GM19025 (cell line): ENCODE measurements at regions not wholly inside any gene's neighbourhood (a gene's known extent, or its start where the extent isn't known, plus 50 kb on each side); places are given as distances from the start of the nearest gene placed in this dataset.
"Not testable (repeated sequence)": the region's sequence is repeated elsewhere in the genome, so short reads cannot be mapped to it uniquely, and the experiment has no call there.

Source experiments
- ATAC-seq: cut with Tn5 transposase; IDR thresholded peaks from one replicate; pipeline ENCODE4 v1.9.1; 2021; ENCODE audit warnings: mild to moderate bottlenecking, low read depth, moderate library complexity; ENCODE audit not compliant: unreplicated experiment

GRCh38 chr6:71007298-71007697, 50.4 kb upstream of the B3GAT2 start:
- ATAC-seq, result not testable (repeated sequence)

- ATAC-seq, result no peak
Observed at GRCh38 chr6:71011871-71012371, 55.1 kb upstream of the B3GAT2 start.

- ATAC-seq, result peak; percentile 66
Observed at GRCh38 chr6:71012866-71013469, 56.1 kb upstream of the B3GAT2 start.

- no peak for ATAC-seq
Observed at GRCh38 chr6:71015392-71015791, 58.5 kb upstream of the B3GAT2 start.

GRCh38 chr6:71028236-71028876, 71.5 kb upstream of the B3GAT2 start:
- no peak for ATAC-seq

- ATAC-seq, result no peak
Observed at GRCh38 chr6:71028877-71029252, 72.0 kb upstream of the B3GAT2 start.

- ATAC-seq, result no peak
Observed at GRCh38 chr6:71029555-71029954, 72.7 kb upstream of the B3GAT2 start.

- no peak for ATAC-seq
Observed at GRCh38 chr6:71031912-71032311, 75.1 kb upstream of the B3GAT2 start.

GRCh38 chr6:71033171-71033570, 76.3 kb upstream of the B3GAT2 start:
- no peak for ATAC-seq

- no peak for ATAC-seq
Observed at GRCh38 chr6:71033890-71034289, 77.0 kb upstream of the B3GAT2 start.

- ATAC-seq, result no peak
Observed at GRCh38 chr6:71034563-71035345, 77.9 kb upstream of the B3GAT2 start.

GRCh38 chr6:71035871-71036270, 79.0 kb upstream of the B3GAT2 start:
- ATAC-seq, result no peak

GRCh38 chr6:71038711-71039344, 82.0 kb upstream of the B3GAT2 start:
- ATAC-seq, result no peak

- ATAC-seq, result no peak
Observed at GRCh38 chr6:71040043-71040442, 83.2 kb upstream of the B3GAT2 start.

- ATAC-seq, result no peak
Observed at GRCh38 chr6:71040841-71041240, 84.0 kb upstream of the B3GAT2 start.

GRCh38 chr6:71043902-71044301, 87.0 kb upstream of the B3GAT2 start:
- ATAC-seq, result no peak

- no peak for ATAC-seq
Observed at GRCh38 chr6:71044753-71045152, 87.9 kb upstream of the B3GAT2 start.

- no peak for ATAC-seq
Observed at GRCh38 chr6:71045296-71045695, 88.4 kb upstream of the B3GAT2 start.

- ATAC-seq, result no peak
Observed at GRCh38 chr6:71047417-71047816, 90.6 kb upstream of the B3GAT2 start.

GRCh38 chr6:71048320-71049164, 91.7 kb upstream of the B3GAT2 start:
- ATAC-seq, result no peak
